ENCODE measurements at regions not wholly inside any gene's neighbourhood (a gene's known extent, or its start where the extent isn't known, plus 50 kb on each side); places are given as distances from the start of the nearest gene placed in this dataset.
"Not testable (repeated sequence)": the region's sequence is repeated elsewhere in the genome, so short reads cannot be mapped to it uniquely, and the experiment has no call there.

DNA sequence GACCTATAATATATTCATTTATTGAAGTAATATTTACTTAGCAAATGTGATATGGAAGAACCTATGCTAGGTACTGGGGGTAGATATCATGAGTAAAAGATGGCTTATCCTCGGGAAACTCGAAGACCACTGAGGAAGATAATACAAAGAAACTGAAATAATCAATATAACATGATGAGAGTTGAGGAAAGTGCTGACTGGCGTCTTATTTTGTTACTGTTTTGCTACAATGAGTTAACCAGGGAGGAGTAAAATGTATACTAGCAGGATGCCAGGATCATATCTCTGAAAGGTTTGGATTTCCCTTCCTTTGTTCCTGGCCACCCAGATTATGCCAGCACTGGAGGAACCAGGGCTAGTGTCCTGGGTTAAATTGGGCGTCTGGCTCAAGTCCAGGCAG, 111.7 kb upstream of the SPATS2L start:
- intact Hi-C loops (cut with micrococcal nuclease) = no loop called here
- no peak overlapping the region for H3K27ac Mint-ChIP-seq

DNA sequence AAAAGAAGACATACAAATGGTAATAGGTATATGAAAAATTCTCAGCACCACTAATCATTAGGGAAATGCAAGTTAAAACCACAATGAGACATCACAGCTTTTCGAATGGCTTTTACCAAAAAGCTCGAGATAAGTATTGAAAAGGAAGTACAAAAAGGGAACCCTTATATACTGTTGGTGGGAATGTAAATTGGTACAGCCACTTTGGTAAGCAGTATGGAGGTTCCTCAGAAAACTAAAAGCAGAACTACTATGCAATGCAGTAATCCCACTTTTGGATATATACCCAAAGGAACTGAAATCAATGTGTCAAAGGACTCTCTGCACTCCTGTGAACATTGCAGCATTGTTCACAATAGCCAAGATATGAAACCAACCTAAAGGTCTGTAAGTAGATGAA, 107.5 kb upstream of the SPATS2L start:
- intact Hi-C loops (cut with micrococcal nuclease) = no loop called here
- H3K4me1 Mint-ChIP-seq (ENCODE audit: low read depth) = no peaks in the 10 kb centered on the region
- ChIA-PET POLR2A (no interaction called here), CTCF (interaction anchor here (1.3 to 2.1 kb wide), 2 partner anchors 214 to 219 kb away, joined by 5 read pairs; no protein-coding TSS in a partner anchor)
- H3K4me3 Mint-ChIP-seq = no peak overlapping the region
- TF ChIP-seq, protein P1, sequence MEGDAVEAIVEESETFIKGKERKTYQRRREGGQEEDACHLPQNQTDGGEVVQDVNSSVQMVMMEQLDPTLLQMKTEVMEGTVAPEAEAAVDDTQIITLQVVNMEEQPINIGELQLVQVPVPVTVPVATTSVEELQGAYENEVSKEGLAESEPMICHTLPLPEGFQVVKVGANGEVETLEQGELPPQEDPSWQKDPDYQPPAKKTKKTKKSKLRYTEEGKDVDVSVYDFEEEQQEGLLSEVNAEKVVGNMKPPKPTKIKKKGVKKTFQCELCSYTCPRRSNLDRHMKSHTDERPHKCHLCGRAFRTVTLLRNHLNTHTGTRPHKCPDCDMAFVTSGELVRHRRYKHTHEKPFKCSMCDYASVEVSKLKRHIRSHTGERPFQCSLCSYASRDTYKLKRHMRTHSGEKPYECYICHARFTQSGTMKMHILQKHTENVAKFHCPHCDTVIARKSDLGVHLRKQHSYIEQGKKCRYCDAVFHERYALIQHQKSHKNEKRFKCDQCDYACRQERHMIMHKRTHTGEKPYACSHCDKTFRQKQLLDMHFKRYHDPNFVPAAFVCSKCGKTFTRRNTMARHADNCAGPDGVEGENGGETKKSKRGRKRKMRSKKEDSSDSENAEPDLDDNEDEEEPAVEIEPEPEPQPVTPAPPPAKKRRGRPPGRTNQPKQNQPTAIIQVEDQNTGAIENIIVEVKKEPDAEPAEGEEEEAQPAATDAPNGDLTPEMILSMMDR (IDR thresholded peaks at IDR 0.05) = no peak
- H3K27ac Mint-ChIP-seq = no peak overlapping the region
- H3K36me3 Mint-ChIP-seq (ENCODE audit: low read depth) = no peaks in the 10 kb centered on the region
- no peak for ATAC-seq
- no peaks in the 10 kb centered on the region for H3K9me3 Mint-ChIP-seq
- peaks cover 12% of the 10 kb centered on the region for H3K27me3 Mint-ChIP-seq
- DNase-seq = no peak

More for the DNA sequence above, 111.7 kb upstream of the SPATS2L start:
- H3K9me3 Mint-ChIP-seq = no peaks in the 10 kb centered on the region
- H3K27me3 Mint-ChIP-seq = peaks cover 15% of the 10 kb centered on the region
- no peak for DNase-seq
- H3K4me1 Mint-ChIP-seq (ENCODE audit: low read depth) = no peaks in the 10 kb centered on the region
- H3K4me3 Mint-ChIP-seq = no peak overlapping the region
- ChIA-PET POLR2A (no interaction called here), CTCF (interaction anchor here (1.2 kb wide), 1 partner anchor 36 kb away, joined by 3 read pairs; no protein-coding TSS in a partner anchor)
- H3K36me3 Mint-ChIP-seq (ENCODE audit: low read depth) = no peaks in the 10 kb centered on the region
- no peak for ATAC-seq
- TF ChIP-seq, protein P1 (IDR thresholded peaks at IDR 0.05) = no peak

DNA sequence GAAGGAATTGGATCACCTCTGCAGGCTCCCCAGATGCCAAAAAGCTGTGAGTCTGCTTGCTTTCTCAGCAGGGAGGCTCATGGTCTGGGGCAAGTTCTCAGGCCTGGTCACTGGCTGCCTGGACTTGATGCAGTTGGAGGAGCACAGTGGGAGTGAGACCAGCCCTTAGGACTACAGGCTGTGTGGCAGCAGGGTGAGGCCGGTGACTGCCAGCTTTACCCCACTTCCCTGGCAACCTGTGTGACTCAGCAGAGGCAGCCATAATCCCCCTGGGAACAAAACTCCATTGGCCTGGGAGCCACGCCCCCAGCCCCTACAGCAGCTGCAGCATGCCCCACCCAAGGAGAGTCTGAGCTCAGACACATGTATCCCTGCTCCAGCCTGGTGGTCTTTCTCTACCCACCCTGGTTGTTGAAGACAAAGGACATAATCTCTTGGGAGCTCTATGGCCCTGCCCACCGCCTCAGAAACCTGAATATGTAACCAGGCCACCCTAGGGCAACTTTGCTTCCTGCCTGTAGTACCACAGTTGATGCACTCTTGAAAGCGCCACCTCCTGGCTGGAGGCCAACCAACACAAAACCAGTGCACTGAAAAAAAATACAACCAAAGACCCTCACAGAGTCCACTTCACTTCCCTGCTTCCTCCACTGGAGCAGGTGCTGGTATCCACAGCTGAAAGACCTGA, 106.8 kb upstream of the SPATS2L start:
- Mint-ChIP-seq H3K4me1 (ENCODE audit: low read depth) (no peaks in the 10 kb centered on the region), H3K9me3 (no peaks in the 10 kb centered on the region), H3K27ac (no peak overlapping the region), H3K27me3 (peaks cover 12% of the 10 kb centered on the region), H3K4me3 (no peak overlapping the region), H3K36me3 (ENCODE audit: low read depth) (no peaks in the 10 kb centered on the region)
- intact Hi-C loops (cut with micrococcal nuclease) = no loop called here
- peak; percentile 19 for DNase-seq
- POLR2A ChIA-PET = no interaction called here
- TF ChIP-seq, protein P1 (IDR thresholded peaks at IDR 0.05) = no peak
- CTCF ChIA-PET = interaction anchor here (2.1 kb wide), 1 partner anchor 215 kb away, joined by 5 read pairs; no protein-coding TSS in a partner anchor
- no peak for ATAC-seq

DNA sequence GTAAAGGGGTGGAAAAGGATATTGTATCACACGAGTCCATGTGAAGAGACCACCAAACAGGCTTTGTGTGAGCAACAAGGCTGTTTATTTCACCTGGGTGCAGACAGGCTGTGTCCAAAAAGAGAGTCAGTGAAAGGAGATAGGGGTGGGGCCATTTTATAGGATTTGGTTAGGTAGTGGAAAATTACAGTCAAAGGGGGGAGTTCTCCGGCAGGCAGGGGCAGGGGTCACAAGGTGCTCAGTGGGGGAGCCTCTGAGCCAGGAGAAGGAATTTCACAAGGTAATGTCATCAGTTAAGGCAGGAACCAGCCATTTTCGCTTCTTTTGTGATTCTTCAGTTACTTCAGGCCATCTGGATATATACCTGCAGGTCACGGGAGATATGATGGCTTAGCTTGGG, 104.7 kb upstream of the SPATS2L start:
- ATAC-seq; intact Hi-C loops (cut with micrococcal nuclease); H3K9me3 Mint-ChIP-seq: not testable (repeated sequence)

DNA sequence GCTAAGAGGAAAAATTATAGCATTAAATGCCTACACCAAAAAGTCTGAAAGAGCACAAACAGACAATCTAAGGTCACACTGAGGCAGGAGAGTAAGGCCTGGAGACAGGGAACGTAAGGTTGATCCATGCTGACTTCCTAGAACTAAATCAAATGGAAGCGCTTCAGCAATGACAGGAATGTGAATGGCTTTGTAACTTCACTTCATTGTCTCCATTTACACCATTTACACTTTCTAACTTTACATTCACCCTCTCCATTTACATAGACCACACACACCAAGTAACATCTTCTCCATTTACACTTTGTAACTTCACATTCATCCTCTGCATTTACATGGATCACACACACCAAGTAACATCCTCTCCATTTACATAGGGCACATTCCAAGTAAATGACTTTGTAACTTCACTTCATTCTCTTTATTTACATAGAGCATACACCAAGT, 103.1 kb upstream of the SPATS2L start:
- Mint-ChIP-seq H3K27ac (no peak overlapping the region), H3K36me3 (ENCODE audit: low read depth) (no peaks in the 10 kb centered on the region), H3K4me3 (no peak overlapping the region), H3K9me3 (no peaks in the 10 kb centered on the region), H3K4me1 (ENCODE audit: low read depth) (no peaks in the 10 kb centered on the region), H3K27me3 (peaks cover 4% of the 10 kb centered on the region)
- intact Hi-C loops (cut with micrococcal nuclease) = no loop called here
- ChIA-PET POLR2A (no interaction called here), CTCF (no interaction called here)
- ATAC-seq (no peak), DNase-seq (no peak)
- TF ChIP-seq, protein P1 (IDR thresholded peaks at IDR 0.05) = no peak

More for the DNA sequence above, 104.7 kb upstream of the SPATS2L start:
- H3K36me3 Mint-ChIP-seq (ENCODE audit: low read depth); H3K4me3 Mint-ChIP-seq; H3K4me1 Mint-ChIP-seq (ENCODE audit: low read depth); DNase-seq; CTCF ChIA-PET; H3K27ac Mint-ChIP-seq; POLR2A ChIA-PET; H3K27me3 Mint-ChIP-seq: not testable (repeated sequence)

Data from activated CD8-positive, alpha-beta T cell treated with anti-CD3 and anti-CD28 coated beads for 36 hours (primary cell).